ENCODE measurements at regions not wholly inside any gene's neighbourhood (a gene's known extent, or its start where the extent isn't known, plus 50 kb on each side); places are given as distances from the start of the nearest gene placed in this dataset.
A peak's percentile ranks its signal among the peaks of the same experiment; 100 is the strongest.

- peak; percentile 67 for DNase-seq (ENCODE audit: low spot score)
- Histone ChIP-seq H3K4me3 (ENCODE audit: low read depth, low read length, poor library complexity, severe bottlenecking) (no peak overlapping the region), H3K9me3 (ENCODE audit: low read depth, low read length, poor library complexity, severe bottlenecking) (no peaks in the 10 kb centered on the region), H3K36me3 (ENCODE audit: insufficient read depth, low read length, poor library complexity, severe bottlenecking) (no peaks in the 10 kb centered on the region), H3K27me3 (replicated peaks; ENCODE audit: insufficient read depth, low read depth, low read length, poor library complexity) (no peaks in the 10 kb centered on the region), H3K27ac (ENCODE audit: low read depth, low read length, poor library complexity, severe bottlenecking) (no peak overlapping the region), H3K4me1 (ENCODE audit: insufficient read depth, low read length, poor library complexity, severe bottlenecking) (peaks cover 5% of the 10 kb centered on the region)
- ChIA-PET POLR2A (ENCODE audit: low non-redundant PET) (no interaction called here), CTCF (interaction anchor here (0.6 to 1.0 kb wide), 5 partner anchors 13 to 936 kb away, joined by 3 to 13 read pairs (median 3); no protein-coding TSS in a partner anchor)
- no TSS peak for BruUV-seq (replicated peaks)
- no peak for TF ChIP-seq EZH2 (IDR thresholded peaks at IDR 0.05; ENCODE audit: borderline replicate concordance, low read depth, low read length, poor library complexity, severe bottlenecking)
- TF ChIP-seq CTCF (conservative IDR thresholded peaks at IDR 0.05; ENCODE audit: low read depth, low read length): peak; percentile 85
- intact Hi-C loops (cut with micrococcal nuclease; ENCODE audit: unreplicated experiment): no loop called here
Measured at GRCh38 chr14:106564058-106564643, 1037.8 kb downstream of the TMEM121 start.

DNA sequence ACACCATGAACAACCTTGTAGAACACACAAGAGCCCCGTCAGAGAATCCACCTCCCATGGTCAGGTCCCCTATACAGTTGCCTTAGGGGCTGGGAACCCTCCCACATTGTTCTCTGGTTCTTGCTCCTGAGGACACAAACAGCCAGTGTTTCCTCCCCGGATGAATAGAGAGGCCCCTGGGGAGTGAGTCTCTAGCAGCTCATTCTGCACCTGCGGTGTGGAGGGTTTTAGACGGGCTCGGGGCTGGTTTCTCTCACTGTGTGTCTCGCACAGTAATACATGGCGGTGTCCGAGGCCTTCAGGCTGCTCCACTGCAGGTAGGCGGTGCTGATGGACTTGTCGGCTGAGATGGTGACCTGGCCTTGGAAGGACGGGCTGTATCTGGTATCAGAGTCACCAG is 1052.1 kb downstream of the TMEM121 start:
- intact Hi-C loops (cut with micrococcal nuclease; ENCODE audit: unreplicated experiment): no loop called here
- BruUV-seq (replicated peaks): no TSS peak
- Histone ChIP-seq H3K27ac (ENCODE audit: low read depth, low read length, poor library complexity, severe bottlenecking) (no peak overlapping the region), H3K4me1 (ENCODE audit: insufficient read depth, low read length, poor library complexity, severe bottlenecking) (no peaks in the 10 kb centered on the region), H3K27me3 (replicated peaks; ENCODE audit: insufficient read depth, low read depth, low read length, poor library complexity) (peaks cover 6% of the 10 kb centered on the region), H3K36me3 (ENCODE audit: insufficient read depth, low read length, poor library complexity, severe bottlenecking) (no peaks in the 10 kb centered on the region), H3K9me3 (ENCODE audit: low read depth, low read length, poor library complexity, severe bottlenecking) (no peaks in the 10 kb centered on the region), H3K4me3 (ENCODE audit: low read depth, low read length, poor library complexity, severe bottlenecking) (no peak overlapping the region)
- POLR2A ChIA-PET (ENCODE audit: low non-redundant PET): no interaction called here
- TF ChIP-seq EZH2 (IDR thresholded peaks at IDR 0.05; ENCODE audit: borderline replicate concordance, low read depth, low read length, poor library complexity, severe bottlenecking) (no peak), CTCF (conservative IDR thresholded peaks at IDR 0.05; ENCODE audit: low read depth, low read length) (no peak)
- CTCF ChIA-PET: no interaction called here
- DNase-seq (ENCODE audit: low spot score): no peak

DNA sequence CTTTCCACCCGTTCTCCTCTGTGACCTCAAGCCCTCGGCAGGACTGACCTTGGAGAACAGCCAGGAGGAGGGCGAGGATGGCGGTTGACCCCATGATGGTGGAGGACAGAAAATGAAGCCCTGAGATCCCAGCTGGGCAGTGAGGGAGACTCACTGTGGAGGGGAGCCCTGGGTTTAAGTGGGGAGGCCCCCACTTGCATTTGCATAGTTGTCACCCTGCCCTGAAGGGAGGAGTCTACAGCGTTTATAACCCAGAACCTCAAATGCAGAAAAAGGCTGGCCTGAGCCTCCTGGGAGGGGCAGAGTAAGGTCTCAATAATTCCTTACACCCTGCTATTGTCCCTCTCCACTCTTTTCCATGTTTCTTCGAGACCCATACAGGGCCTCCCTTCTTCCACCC is 1052.7 kb downstream of the TMEM121 start:
- intact Hi-C loops (cut with micrococcal nuclease; ENCODE audit: unreplicated experiment): no loop called here
- BruUV-seq (replicated peaks): no TSS peak
- POLR2A ChIA-PET (ENCODE audit: low non-redundant PET): no interaction called here
- Histone ChIP-seq H3K9me3 (ENCODE audit: low read depth, low read length, poor library complexity, severe bottlenecking) (no peaks in the 10 kb centered on the region), H3K4me1 (ENCODE audit: insufficient read depth, low read length, poor library complexity, severe bottlenecking) (no peaks in the 10 kb centered on the region), H3K27ac (ENCODE audit: low read depth, low read length, poor library complexity, severe bottlenecking) (no peak overlapping the region), H3K36me3 (ENCODE audit: insufficient read depth, low read length, poor library complexity, severe bottlenecking) (no peaks in the 10 kb centered on the region), H3K27me3 (replicated peaks; ENCODE audit: insufficient read depth, low read depth, low read length, poor library complexity) (peaks cover 3% of the 10 kb centered on the region), H3K4me3 (ENCODE audit: low read depth, low read length, poor library complexity, severe bottlenecking) (no peak overlapping the region)
- CTCF ChIA-PET: no interaction called here
- no peak for DNase-seq (ENCODE audit: low spot score)
- TF ChIP-seq CTCF (conservative IDR thresholded peaks at IDR 0.05; ENCODE audit: low read depth, low read length) (no peak), EZH2 (IDR thresholded peaks at IDR 0.05; ENCODE audit: borderline replicate concordance, low read depth, low read length, poor library complexity, severe bottlenecking) (no peak)
